ENCODE measurements at regions not wholly inside any gene's neighbourhood (a gene's known extent, or its start where the extent isn't known, plus 50 kb on each side); places are given as distances from the start of the nearest gene placed in this dataset.
"Not testable (repeated sequence)": the region's sequence is repeated elsewhere in the genome, so short reads cannot be mapped to it uniquely, and the experiment has no call there.

- DNase-seq (ENCODE audit: low spot score) = no peak
- no peaks in the 10 kb centered on the region for H3K4me1 ChIP-seq
- no peaks in the 10 kb centered on the region for H3K79me2 ChIP-seq (ENCODE audit: low read depth)
- H2AFZ ChIP-seq (replicated peaks) = no peak overlapping the region
- no peak overlapping the region for H3K4me3 Mint-ChIP-seq
- H4K20me1 ChIP-seq (ENCODE audit: low read depth) = no peaks in the 10 kb centered on the region
- H3K36me3 Mint-ChIP-seq = no peaks in the 10 kb centered on the region
- no peaks in the 10 kb centered on the region for H3K36me3 ChIP-seq
- no peaks in the 10 kb centered on the region for H3F3A ChIP-seq (ENCODE audit: low read depth)
- H3K4me2 ChIP-seq = no peak overlapping the region
- H3K27ac ChIP-seq = no peak overlapping the region
- no peak overlapping the region for H3K4me3 ChIP-seq
- no peak overlapping the region for H3K27ac Mint-ChIP-seq
- H3K9me3 Mint-ChIP-seq = no peaks in the 10 kb centered on the region
- H3K27me3 Mint-ChIP-seq (ENCODE audit: insufficient read depth, low read depth) = no peaks in the 10 kb centered on the region
- no peaks in the 10 kb centered on the region for H3K27me3 ChIP-seq
- no peak overlapping the region for H3K9ac ChIP-seq
- H3K9me3 ChIP-seq (ENCODE audit: low read depth) = no peaks in the 10 kb centered on the region
- no peak for TF ChIP-seq EZH2phosphoT487 (IDR thresholded peaks at IDR 0.05)
- TF ChIP-seq CTCF (IDR thresholded peaks at IDR 0.05) = no peak
- no peak for TF ChIP-seq EZH2 (IDR thresholded peaks at IDR 0.05)
- H3K4me1 Mint-ChIP-seq = peaks cover 19% of the 10 kb centered on the region
Measured at GRCh38 chr2:111519071-111519470, 364.9 kb downstream of the ANAPC1 start.

- no peaks in the 10 kb centered on the region for H3K4me1 ChIP-seq
- H3K4me3 Mint-ChIP-seq = no peak overlapping the region
- H3K36me3 Mint-ChIP-seq = no peaks in the 10 kb centered on the region
- no peaks in the 10 kb centered on the region for H4K20me1 ChIP-seq (ENCODE audit: low read depth)
- no peaks in the 10 kb centered on the region for H3K79me2 ChIP-seq (ENCODE audit: low read depth)
- H3F3A ChIP-seq (ENCODE audit: low read depth) = no peaks in the 10 kb centered on the region
- no peak overlapping the region for H3K27ac Mint-ChIP-seq
- no peak for DNase-seq (ENCODE audit: low spot score)
- H3K27me3 ChIP-seq = no peaks in the 10 kb centered on the region
- H3K36me3 ChIP-seq = no peaks in the 10 kb centered on the region
- H3K4me3 ChIP-seq = no peak overlapping the region
- no peak for TF ChIP-seq EZH2 (IDR thresholded peaks at IDR 0.05)
- no peak overlapping the region for H3K9ac ChIP-seq
- H2AFZ ChIP-seq (replicated peaks) = no peak overlapping the region
- H3K9me3 Mint-ChIP-seq = no peaks in the 10 kb centered on the region
- no peaks in the 10 kb centered on the region for H3K9me3 ChIP-seq (ENCODE audit: low read depth)
- H3K27ac ChIP-seq = no peak overlapping the region
- H3K4me2 ChIP-seq = no peak overlapping the region
- no peaks in the 10 kb centered on the region for H3K27me3 Mint-ChIP-seq (ENCODE audit: insufficient read depth, low read depth)
- H3K4me1 Mint-ChIP-seq = peaks cover 19% of the 10 kb centered on the region
Measured at GRCh38 chr2:111522231-111522768, 361.7 kb downstream of the ANAPC1 start.

- TF ChIP-seq EZH2 (IDR thresholded peaks at IDR 0.05) = no peak
- TF ChIP-seq CTCF (IDR thresholded peaks at IDR 0.05) = no peak
- TF ChIP-seq EZH2phosphoT487 (IDR thresholded peaks at IDR 0.05) = no peak
- Mint-ChIP-seq H3K27me3 (ENCODE audit: insufficient read depth, low read depth) (no peaks in the 10 kb centered on the region), H3K4me3 (no peak overlapping the region), H3K27ac (no peak overlapping the region), H3K4me1 (peaks cover 17% of the 10 kb centered on the region), H3K9me3 (no peaks in the 10 kb centered on the region), H3K36me3 (no peaks in the 10 kb centered on the region)
- no peak overlapping the region for H2AFZ ChIP-seq (replicated peaks)
- H3F3A ChIP-seq (ENCODE audit: low read depth) = no peaks in the 10 kb centered on the region
- H3K4me3 ChIP-seq = no peak overlapping the region
- no peak for DNase-seq (ENCODE audit: low spot score)
- no peaks in the 10 kb centered on the region for H3K9me3 ChIP-seq (ENCODE audit: low read depth)
- no peaks in the 10 kb centered on the region for H3K79me2 ChIP-seq (ENCODE audit: low read depth)
- H3K27ac ChIP-seq = no peak overlapping the region
- H3K4me2 ChIP-seq = no peak overlapping the region
- H3K27me3 ChIP-seq = no peaks in the 10 kb centered on the region
- H3K4me1 ChIP-seq = no peaks in the 10 kb centered on the region
- no peaks in the 10 kb centered on the region for H4K20me1 ChIP-seq (ENCODE audit: low read depth)
- no peak overlapping the region for H3K9ac ChIP-seq
- no peaks in the 10 kb centered on the region for H3K36me3 ChIP-seq
Measured at GRCh38 chr2:111523009-111523408, 361.0 kb downstream of the ANAPC1 start.

- not testable (repeated sequence) for H3K27me3 ChIP-seq; H2AFZ ChIP-seq (replicated peaks); DNase-seq (ENCODE audit: low spot score); H3K4me2 ChIP-seq; H3K27ac ChIP-seq; H3K79me2 ChIP-seq (ENCODE audit: low read depth); H3K27ac Mint-ChIP-seq; H3K36me3 ChIP-seq; H3K27me3 Mint-ChIP-seq (ENCODE audit: insufficient read depth, low read depth); H3F3A ChIP-seq (ENCODE audit: low read depth); H3K36me3 Mint-ChIP-seq; H3K9me3 Mint-ChIP-seq; H3K9ac ChIP-seq; H4K20me1 ChIP-seq (ENCODE audit: low read depth); H3K4me3 Mint-ChIP-seq; H3K4me1 ChIP-seq; H3K9me3 ChIP-seq (ENCODE audit: low read depth); H3K4me3 ChIP-seq
- peaks cover 23% of the 10 kb centered on the region for H3K4me1 Mint-ChIP-seq
Measured at GRCh38 chr2:111525026-111525425, 359.0 kb downstream of the ANAPC1 start.

- not testable (repeated sequence) for H3K4me1 ChIP-seq; H4K20me1 ChIP-seq (ENCODE audit: low read depth); H3K79me2 ChIP-seq (ENCODE audit: low read depth); H3K4me3 Mint-ChIP-seq; H3K27ac Mint-ChIP-seq; H3F3A ChIP-seq (ENCODE audit: low read depth); H3K36me3 ChIP-seq; H3K36me3 Mint-ChIP-seq; H3K27me3 Mint-ChIP-seq (ENCODE audit: insufficient read depth, low read depth); H3K9me3 Mint-ChIP-seq; H3K27me3 ChIP-seq; H3K9ac ChIP-seq; H2AFZ ChIP-seq (replicated peaks); H3K9me3 ChIP-seq (ENCODE audit: low read depth); H3K27ac ChIP-seq; H3K4me3 ChIP-seq; DNase-seq (ENCODE audit: low spot score); H3K4me2 ChIP-seq
- peaks cover 23% of the 10 kb centered on the region for H3K4me1 Mint-ChIP-seq
Measured at GRCh38 chr2:111526041-111526639, 357.9 kb downstream of the ANAPC1 start.

- H3K4me2 ChIP-seq; H3K4me1 ChIP-seq; H4K20me1 ChIP-seq (ENCODE audit: low read depth); DNase-seq (ENCODE audit: low spot score); H3K36me3 ChIP-seq; H3K9me3 ChIP-seq (ENCODE audit: low read depth); H3K27me3 Mint-ChIP-seq (ENCODE audit: insufficient read depth, low read depth); H3K27ac ChIP-seq; H3K27me3 ChIP-seq; H3K79me2 ChIP-seq (ENCODE audit: low read depth); H3K9me3 Mint-ChIP-seq; H3K9ac ChIP-seq; H3K4me3 ChIP-seq; H3K27ac Mint-ChIP-seq; H3K4me3 Mint-ChIP-seq; H3K36me3 Mint-ChIP-seq; H3F3A ChIP-seq (ENCODE audit: low read depth); H2AFZ ChIP-seq (replicated peaks): not testable (repeated sequence)
- H3K4me1 Mint-ChIP-seq = peaks cover 16% of the 10 kb centered on the region
Measured at GRCh38 chr2:111527707-111528400, 356.1 kb downstream of the ANAPC1 start.

Data from neural progenitor cell (in vitro differentiated cells).